K562 (cell line): ENCODE measurements at regions not wholly inside any gene's neighbourhood (a gene's known extent, or its start where the extent isn't known, plus 50 kb on each side); places are given as distances from the start of the nearest gene placed in this dataset.

Experiments
- ATAC-seq: fragments of 200-7000 bp; cut with Tn5 transposase; 3 replicates; pipeline ENCODE4 v1.9.1; 2020; ENCODE audit warnings: moderate library complexity
- BruUV-seq: library from RNA; stranded (reverse); fragments of 400-500 nt; replicated peaks from 2 replicates; lab custom pipeline; 2021; lab: Mats Ljungman, UMichigan
- CTCF ChIA-PET: fragments of 300-600 bp; formaldehyde crosslinking; extraction: SDS; loops from one replicate; lab custom pipeline; 2021; ENCODE audit warnings: low intra/inter-chr PET ratio; lab: Yijun Ruan, JAX
- POLR2A ChIA-PET: fragments of 300-600, 350-650 bp; sonication (Branson Sonifier 250); formaldehyde crosslinking; extraction: SDS; loops from one replicate; lab custom pipeline; 2021; ENCODE audit warnings: antibody characterized with exemption, inconsistent platforms; lab: Yijun Ruan, JAX
- DNase-seq, 4 experiments: peaks; one replicate each; pipeline versions ENCODE4 v3.0.0 to v3.0.0-alpha.2; 2011 to 2018; ENCODE audit warnings: low spot score in 3 of 4, mixed read lengths in 3 of 4; ENCODE audit errors: extremely low read depth in 1 of 4
- FAIRE-seq: peaks from 2 replicates; lab custom pipeline; 2011; peaks lifted over from hg19 to GRCh38; lab: Jason Lieb, UNC
- H2AFZ ChIP-seq: 2 replicates; pipeline ENCODE4 v1.6.0; 2011; ENCODE audit warnings: low read depth, low read length, control low read depth, inconsistent platforms
- H3K27ac ChIP-seq: fragments of 200-600 bp; 3 replicates; pipeline ENCODE4 v1.8.0; 2011; ENCODE audit warnings: low read depth, mild to moderate bottlenecking, control low read depth, inconsistent platforms, low read length, moderate library complexity, mixed read lengths; ENCODE audit errors: extremely low read depth
- H3K27me3 ChIP-seq, 2 experiments: fragments of 300-600 bp in 1 of 2; 2 replicates in 1 of 2; 3 replicates in 1 of 2; pipeline versions ENCODE4 v1.6.0 to v1.8.0; 2011; ENCODE audit warnings: inconsistent platforms in 2 of 2, low read length in 2 of 2, mild to moderate bottlenecking in 1 of 2, mixed read lengths in 1 of 2, moderate library complexity in 1 of 2; ENCODE audit not compliant: control insufficient read depth in 2 of 2, insufficient read depth in 2 of 2
- H3K36me3 ChIP-seq: fragments of 300-600 bp; 3 replicates; pipeline ENCODE4 v1.8.0; 2011; ENCODE audit warnings: mild to moderate bottlenecking, low read length, inconsistent platforms; ENCODE audit not compliant: control insufficient read depth, insufficient read depth
- H3K4me1 ChIP-seq, 2 experiments: fragments of 200-600 bp in 1 of 2; replicated peaks in 1 of 2; 2 replicates in 1 of 2; 3 replicates in 1 of 2; pipeline versions ENCODE4 v1.5.1 to v1.8.0; 2011; ENCODE audit warnings: inconsistent platforms in 2 of 2, low read length in 2 of 2, mild to moderate bottlenecking in 1 of 2, mixed read lengths in 1 of 2, moderate library complexity in 1 of 2; ENCODE audit not compliant: control insufficient read depth in 2 of 2, insufficient read depth in 2 of 2
- H3K4me2 ChIP-seq: 2 replicates; pipeline ENCODE4 v1.6.1; 2011; ENCODE audit warnings: low read length, control low read depth, inconsistent platforms, mixed read lengths; ENCODE audit not compliant: insufficient read depth
- H3K4me3 ChIP-seq: fragments of 200-600 bp; sonication (generic), shearing (Covaris generic); 2 replicates; pipeline ENCODE4 v1.5.1; 2016; ENCODE audit warnings: control low read depth, inconsistent platforms
- H3K79me2 ChIP-seq: fragments of 200-600 bp; 3 replicates; pipeline ENCODE4 v1.8.0; 2011; ENCODE audit warnings: low read length, inconsistent platforms; ENCODE audit not compliant: control insufficient read depth, insufficient read depth
- H3K9ac ChIP-seq, 2 experiments: 2 replicates each; pipeline versions ENCODE4 v1.6.0 to v1.6.1; 2011; ENCODE audit warnings: low read depth in 2 of 2, low read length in 2 of 2, control low read depth in 1 of 2, inconsistent platforms in 1 of 2, mild to moderate bottlenecking in 1 of 2, mixed read lengths in 1 of 2; ENCODE audit not compliant: insufficient read depth in 1 of 2
- H3K9me1 ChIP-seq: one replicate; pipeline ENCODE4 v1.6.0; 2011; ENCODE audit warnings: inconsistent platforms, mild to moderate bottlenecking, low read length, moderate library complexity; ENCODE audit not compliant: control insufficient read depth, insufficient read depth
- H3K9me3 ChIP-seq: replicated peaks from 2 replicates; pipeline ENCODE4 v1.5.1; 2011; ENCODE audit warnings: low read depth, low read length, inconsistent platforms; ENCODE audit not compliant: control insufficient read depth, insufficient read depth
- H4K20me1 ChIP-seq: replicated peaks from 2 replicates; pipeline ENCODE4 v1.6.1; 2011; ENCODE audit warnings: low read length, inconsistent platforms, mixed read lengths; ENCODE audit not compliant: control insufficient read depth, insufficient read depth
- ASH1L ChIP-seq: fragments of 450-650 bp; IDR thresholded peaks from 2 replicates; pipeline ENCODE4 v1.6.1; 2018; ENCODE audit warnings: borderline replicate concordance, mild to moderate bottlenecking, low read depth; ENCODE audit not compliant: partially characterized antibody
- CBFB ChIP-seq: sonication (generic); formaldehyde crosslinking; IDR thresholded peaks from 2 replicates; pipeline ENCODE4 v1.4.0; 2020; ENCODE audit warnings: mild to moderate bottlenecking, missing genetic modification reagents
- GABPB2 ChIP-seq: fragments of 250-450 bp; sonication (Bioruptor Pico); conservative IDR thresholded peaks from 2 replicates; pipeline ENCODE4 v1.5.1; 2021; ENCODE audit warnings: mild to moderate bottlenecking
- HNRNPH1 ChIP-seq: fragments of 200-400 bp; formaldehyde crosslinking; optimal IDR thresholded peaks from 2 replicates; pipeline ENCODE3; 2017; ENCODE audit warnings: low read depth, mild to moderate bottlenecking, low read length, moderate library complexity
- L3MBTL2 ChIP-seq: fragments of 450-650 bp; IDR thresholded peaks from 2 replicates; pipeline ENCODE4 v1.6.1; 2016; ENCODE audit warnings: mild to moderate bottlenecking, moderate library complexity
- LEF1 ChIP-seq: fragments of 450-650 bp; IDR thresholded peaks from 2 replicates; pipeline ENCODE4 v1.6.1; 2016; ENCODE audit warnings: mild to moderate bottlenecking
- MAFF ChIP-seq: IDR thresholded peaks from 2 replicates; pipeline ENCODE4 v1.6.1; 2012; ENCODE audit warnings: low read length, improper control_type of control experiment
- NBN ChIP-seq: fragments of 450-650 bp; IDR thresholded peaks from 2 replicates; pipeline ENCODE4 v1.6.1; 2016; ENCODE audit warnings: low read depth, mild to moderate bottlenecking
- NFIC ChIP-seq: fragments of 450-650 bp; IDR thresholded peaks from 2 replicates; pipeline ENCODE4 v1.6.1; 2017; ENCODE audit warnings: mild to moderate bottlenecking, inconsistent platforms
- NONO ChIP-seq, 2 experiments: fragments of 200-400 bp in 1 of 2; fragments of 450-650 bp in 1 of 2; formaldehyde crosslinking in 1 of 2; IDR thresholded peaks; 2 replicates each; pipeline ENCODE4 v1.6.1; 2017; ENCODE audit warnings: low read depth in 2 of 2, mild to moderate bottlenecking in 2 of 2, moderate library complexity in 2 of 2, low read length in 1 of 2
- NR1H2 ChIP-seq: sonication (generic); formaldehyde crosslinking; IDR thresholded peaks from 2 replicates; pipeline ENCODE4 v1.4.0; 2020; ENCODE audit warnings: mild to moderate bottlenecking, missing genetic modification reagents
- NR4A1 ChIP-seq, 2 experiments: fragments of 250-450 bp in 1 of 2; fragments of 450-650 bp in 1 of 2; sonication (Bioruptor Pico) in 1 of 2; IDR thresholded peaks; 2 replicates each; pipeline versions ENCODE4 v1.4.0 to v1.6.1; 2016 to 2020; ENCODE audit warnings: mild to moderate bottlenecking in 2 of 2, missing compliant biosample characterization in 1 of 2, missing genetic modification characterization in 1 of 2, moderate library complexity in 1 of 2
- NUFIP1 ChIP-seq: fragments of 450-650 bp; IDR thresholded peaks from 2 replicates; pipeline ENCODE4 v1.6.1; 2018; ENCODE audit not compliant: partially characterized antibody
- PML ChIP-seq: IDR thresholded peaks from 2 replicates; pipeline ENCODE4 v1.6.1; 2012; ENCODE audit warnings: low read length, inconsistent platforms
- RBM17 ChIP-seq: fragments of 200-400 bp; formaldehyde crosslinking; IDR thresholded peaks from 2 replicates; pipeline ENCODE4 v1.6.1; 2017; ENCODE audit warnings: low read depth, mild to moderate bottlenecking, low read length, borderline replicate concordance
- STAG1 ChIP-seq: sonication (generic); formaldehyde crosslinking; IDR thresholded peaks from 2 replicates; pipeline ENCODE4 v1.5.0; 2020; ENCODE audit warnings: missing genetic modification reagents, borderline replicate concordance
- ZNF347 ChIP-seq: fragments of 450-650 bp; formaldehyde crosslinking; IDR thresholded peaks from 2 replicates; pipeline ENCODE4 v1.4.0; 2020; ENCODE audit warnings: low read depth, mild to moderate bottlenecking, moderate library complexity
- ZNF41 ChIP-seq: fragments of 250-450 bp; sonication (Bioruptor Pico); conservative IDR thresholded peaks from 2 replicates; pipeline ENCODE4 v1.4.0; 2020; ENCODE audit warnings: mild to moderate bottlenecking
- WGBS: fragments of 100-300 bp; shearing (Covaris generic); methylation state at CpG from one replicate; pipeline ENCODE4 v1.1.6; 2016; ENCODE audit warnings: low coverage, mixed read lengths; ENCODE audit not compliant: insufficient coverage; ENCODE audit errors: missing lambda C conversion rate; 5-methylcytosine and 5-hydroxymethylcytosine counted together
- in situ Hi-C: fragments of 300-500 bp; cut with MboI; formaldehyde crosslinking; loops from 4 replicates; pipeline ENCODE4 v1.15.0; 2018; ENCODE audit warnings: inconsistent platforms, mixed read lengths
- intact Hi-C: fragments of 100-400 bp; cut with micrococcal nuclease; formaldehyde crosslinking; loops from 2 replicates; pipeline ENCODE4 v1.14.2; 2022
- TF ChIP-seq, protein P1 (sequence below): fragments of 250-450 bp; sonication (Bioruptor Pico); IDR thresholded peaks from 2 replicates; pipeline ENCODE4 v1.8.0; 2022; ENCODE audit warnings: inconsistent platforms

DNA sequence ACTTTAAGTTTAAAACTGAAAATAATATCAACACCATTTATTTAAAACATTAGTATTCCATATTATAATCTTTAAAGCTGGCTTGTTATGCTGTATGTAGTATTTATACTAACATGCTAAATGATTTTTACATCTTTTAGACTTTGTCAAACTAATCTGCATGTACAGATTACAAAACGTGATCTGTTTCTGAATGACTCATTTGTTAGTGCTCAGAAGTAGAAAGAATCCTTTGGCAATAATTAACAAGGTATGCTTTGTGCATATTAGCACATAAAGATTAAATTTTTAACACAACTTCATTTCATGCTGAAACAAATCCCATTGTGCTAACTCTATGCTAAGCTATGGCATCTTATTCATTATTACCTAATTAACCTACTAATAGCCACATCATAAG lies 242.4 kb downstream of the BARHL2 start (continued):
- TF ChIP-seq HNRNPH1 (no peak), RBM17 (no peak), ZNF347 (CRISPR knock-in tag) (no peak)

DNA sequence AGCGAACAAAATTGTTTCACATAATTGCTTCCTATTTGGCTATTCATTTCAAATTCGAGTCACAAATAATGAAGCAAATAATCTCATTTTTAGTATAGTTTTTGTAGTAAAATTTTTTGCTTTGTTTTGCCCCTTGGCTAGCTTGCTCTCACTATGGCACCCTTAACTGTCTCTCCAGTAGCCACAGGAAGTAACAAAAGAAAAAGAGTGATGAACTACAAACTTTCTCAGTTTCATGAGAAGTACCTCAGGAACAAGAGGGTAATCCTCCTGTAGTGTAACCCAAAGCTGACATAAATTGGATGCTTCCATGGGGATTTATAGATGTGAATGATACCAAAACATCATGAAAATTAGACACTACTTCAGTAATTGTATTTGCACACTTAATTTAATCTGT lies 242.9 kb downstream of the BARHL2 start:
- DNase-seq, result no peak

DNA sequence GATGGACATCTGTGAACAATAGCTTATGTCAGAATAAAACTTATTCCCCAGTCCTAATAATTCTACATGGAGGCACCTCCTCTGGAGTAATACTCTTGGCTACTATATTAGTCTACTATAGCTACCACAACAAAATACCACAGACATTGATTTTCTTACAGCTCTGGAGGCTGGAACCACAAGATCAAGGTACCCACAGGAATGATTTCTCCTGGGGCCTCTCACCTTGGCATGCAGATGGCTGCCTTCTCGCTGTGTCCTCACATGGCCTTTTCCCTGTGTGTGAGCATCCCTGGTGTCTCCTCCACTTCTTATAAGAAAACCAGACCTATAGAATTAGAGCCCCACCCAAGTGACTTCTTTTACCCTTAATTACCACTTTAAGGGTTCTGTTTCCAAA lies 244.3 kb downstream of the BARHL2 start:
- Histone ChIP-seq H3K4me1 (no peaks in the 10 kb centered on the region), H4K20me1 (no peaks in the 10 kb centered on the region; the same call in 1 of the 2 replicates), H3K9me1 (no peaks in the 10 kb centered on the region), H3K27me3 (no peaks in the 10 kb centered on the region), H3K4me3 (no peak overlapping the region), H3K27ac (no peak overlapping the region), H3K9me3 (no peaks in the 10 kb centered on the region), H2AFZ (no peak overlapping the region), H3K79me2 (no peaks in the 10 kb centered on the region), H3K4me2 (no peak overlapping the region), H3K9ac (no peak overlapping the region), H3K36me3 (no peaks in the 10 kb centered on the region)
- BruUV-seq, result no TSS peak
- ATAC-seq, result no peak
- CTCF ChIA-PET, result no interaction called here
- in situ Hi-C loops, result no loop called here
- intact Hi-C loops, result no loop called here
- no peak for DNase-seq
- POLR2A ChIA-PET, result no interaction called here
- FAIRE-seq, result no peak
- WGBS, result 0% methylated on average over 1 of the region's 1 CpG
- no peak for TF ChIP-seq L3MBTL2
- no peak for TF ChIP-seq ASH1L
- TF ChIP-seq NR1H2 (CRISPR knock-in tag), result no peak
- TF ChIP-seq PML, result no peak
- TF ChIP-seq NUFIP1, result no peak
- no peak for TF ChIP-seq ZNF41 (CRISPR knock-in tag)
- TF ChIP-seq, protein P1, sequence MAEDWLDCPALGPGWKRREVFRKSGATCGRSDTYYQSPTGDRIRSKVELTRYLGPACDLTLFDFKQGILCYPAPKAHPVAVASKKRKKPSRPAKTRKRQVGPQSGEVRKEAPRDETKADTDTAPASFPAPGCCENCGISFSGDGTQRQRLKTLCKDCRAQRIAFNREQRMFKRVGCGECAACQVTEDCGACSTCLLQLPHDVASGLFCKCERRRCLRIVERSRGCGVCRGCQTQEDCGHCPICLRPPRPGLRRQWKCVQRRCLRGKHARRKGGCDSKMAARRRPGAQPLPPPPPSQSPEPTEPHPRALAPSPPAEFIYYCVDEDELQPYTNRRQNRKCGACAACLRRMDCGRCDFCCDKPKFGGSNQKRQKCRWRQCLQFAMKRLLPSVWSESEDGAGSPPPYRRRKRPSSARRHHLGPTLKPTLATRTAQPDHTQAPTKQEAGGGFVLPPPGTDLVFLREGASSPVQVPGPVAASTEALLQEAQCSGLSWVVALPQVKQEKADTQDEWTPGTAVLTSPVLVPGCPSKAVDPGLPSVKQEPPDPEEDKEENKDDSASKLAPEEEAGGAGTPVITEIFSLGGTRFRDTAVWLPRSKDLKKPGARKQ (CRISPR knock-in tag), result no peak
- TF ChIP-seq NONO (IDR thresholded peaks at IDR 0.05; ENCODE audit: low read depth in 2 of 2, low read length in 1 of 2), result no peak
- TF ChIP-seq GABPB2 (CRISPR knock-in tag), result no peak
- no peak for TF ChIP-seq CBFB (CRISPR knock-in tag)
- no peak for TF ChIP-seq NBN
- TF ChIP-seq NFIC, result no peak

More for the DNA sequence above, 242.9 kb downstream of the BARHL2 start:
- H3K4me1 ChIP-seq, result no peaks in the 10 kb centered on the region
- no peaks in the 10 kb centered on the region; the same call in 1 of the 2 replicates for H4K20me1 ChIP-seq
- no peaks in the 10 kb centered on the region for H3K9me1 ChIP-seq
- no peaks in the 10 kb centered on the region for H3K27me3 ChIP-seq
- TF ChIP-seq NR4A1 (CRISPR knock-in tag; IDR thresholded peaks at IDR 0.05), result no peak
- TF ChIP-seq NR4A1 (tag; IDR thresholded peaks at IDR 0.05), result no peak
- TF ChIP-seq STAG1 (CRISPR knock-in tag), result no peak
- TF ChIP-seq LEF1, result no peak
- no peak for TF ChIP-seq MAFF
- no peak overlapping the region for H2AFZ ChIP-seq
- no peak overlapping the region for H3K27ac ChIP-seq
- no peaks in the 10 kb centered on the region for H3K9me3 ChIP-seq
- ChIA-PET POLR2A (no interaction called here), CTCF (no interaction called here)
- intact Hi-C loops (no loop called here), in situ Hi-C loops (no loop called here)
- H3K4me3 ChIP-seq, result no peak overlapping the region
- H3K36me3 ChIP-seq, result no peaks in the 10 kb centered on the region
- no TSS peak for BruUV-seq
- H3K4me2 ChIP-seq, result no peak overlapping the region
- FAIRE-seq (no peak), ATAC-seq (no peak)
- WGBS, result 0% methylated on average over 2 of the region's 2 CpGs
- no peak overlapping the region for H3K9ac ChIP-seq
- H3K79me2 ChIP-seq, result no peaks in the 10 kb centered on the region
